ENCODE measurements at regions not wholly inside any gene's neighbourhood (a gene's known extent, or its start where the extent isn't known, plus 50 kb on each side); places are given as distances from the start of the nearest gene placed in this dataset.

DNA sequence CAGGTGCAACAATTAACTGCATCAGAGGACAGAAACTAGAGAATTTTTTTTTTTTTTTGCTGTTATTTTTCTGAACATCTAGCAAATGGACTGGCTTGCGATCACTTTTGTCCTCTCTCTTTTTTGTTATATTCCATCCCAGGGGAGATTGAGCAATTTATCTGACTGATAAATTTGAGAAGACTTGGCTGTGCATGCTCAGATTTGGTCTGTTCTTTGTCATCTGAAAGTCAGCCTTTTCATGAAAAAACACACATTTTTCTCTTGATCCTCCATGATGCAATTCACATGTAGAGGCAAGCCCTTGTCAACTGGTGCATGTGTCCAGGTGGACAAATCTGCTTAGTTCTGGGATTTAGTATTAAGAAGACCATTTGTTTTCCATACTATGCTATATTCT is 309.3 kb downstream of the LRRC3B start:
- no peak overlapping the region for H3K14ac ChIP-seq (replicated peaks; ENCODE audit: low read depth, low read length)
- peaks cover 5% of the 10 kb centered on the region for H3K9me3 ChIP-seq (ENCODE audit: control insufficient read depth, insufficient read depth, low read length)
- in situ Hi-C loops (cut with MboI; ENCODE audit: low sequenced_read_pairs): no loop called here
- H4K91ac ChIP-seq (ENCODE audit: insufficient read depth, low read depth, low read length): no peak overlapping the region
- CTCF ChIA-PET: no interaction called here
- H3K4me1 ChIP-seq (ENCODE audit: control insufficient read depth, insufficient read depth, low read length): no peaks in the 10 kb centered on the region
- no peak overlapping the region for H2AFZ ChIP-seq (replicated peaks; ENCODE audit: low read length, poor library complexity)
- POLR2A ChIA-PET (ENCODE audit: unreplicated experiment): no interaction called here
- H2AK5ac ChIP-seq (ENCODE audit: low read depth, low read length): no peak overlapping the region
- no peak overlapping the region for H3K4ac ChIP-seq (ENCODE audit: low read depth, low read length)
- H2BK5ac ChIP-seq (ENCODE audit: low read depth, low read length, poor library complexity, severe bottlenecking): no peak overlapping the region
- no peak overlapping the region for H3K18ac ChIP-seq (ENCODE audit: low read depth, low read length)
- no peak overlapping the region for H2BK120ac ChIP-seq (ENCODE audit: low read depth, low read length)
- no peak overlapping the region for H3K4me3 ChIP-seq (ENCODE audit: insufficient read depth, low read depth, low read length)
- DNase-seq: no peak
- H2AK9ac ChIP-seq (replicated peaks; ENCODE audit: low read depth, low read length, poor library complexity): no peak overlapping the region
- no CpG with 5 or more reads among the region's 1 CpG for WGBS, 2 experiments (ENCODE audit: extremely low coverage in 2 of 2, insufficient read length in 1 of 2)
- H2BK20ac ChIP-seq (ENCODE audit: low read depth, low read length): no peak overlapping the region
- H3K27ac ChIP-seq (ENCODE audit: insufficient read depth, low read length): no peak overlapping the region
- H3K9ac ChIP-seq (ENCODE audit: low read depth, low read length): no peak overlapping the region
- H4K5ac ChIP-seq (ENCODE audit: low read depth, low read length): no peak overlapping the region
- no peak overlapping the region for H3K56ac ChIP-seq (ENCODE audit: extremely low read depth, insufficient read depth, low read length)
- intact Hi-C loops (cut with micrococcal nuclease): no loop called here
- no peaks in the 10 kb centered on the region for H3K79me1 ChIP-seq (ENCODE audit: low read depth in 1 of 2, low read length in 2 of 2)
- no peak overlapping the region for H2BK15ac ChIP-seq (ENCODE audit: low read depth, low read length)
- no peaks in the 10 kb centered on the region for H4K20me1 ChIP-seq (ENCODE audit: insufficient read depth, low read length)
- BruUV-seq (replicated peaks): no TSS peak
- H3K4me2 ChIP-seq (ENCODE audit: low read depth, low read length): no peak overlapping the region
- dilution Hi-C loops (cut with HindIII; ENCODE audit: low sequenced_read_pairs, unreplicated experiment): no loop called here
- H4K8ac ChIP-seq (ENCODE audit: low read depth in 2 of 2, low read length in 2 of 2): no peak overlapping the region
- H3K9me1 ChIP-seq (ENCODE audit: insufficient read depth, low read length): no peaks in the 10 kb centered on the region
- H3K23ac ChIP-seq (ENCODE audit: low read depth, low read length): no peak overlapping the region
- H3K36me3 ChIP-seq (ENCODE audit: control insufficient read depth, insufficient read depth, low read length): no peaks in the 10 kb centered on the region
- no peak for TF ChIP-seq RFX5 (IDR thresholded peaks at IDR 0.05; ENCODE audit: low read depth, low read length)
- TF ChIP-seq, protein P1, sequence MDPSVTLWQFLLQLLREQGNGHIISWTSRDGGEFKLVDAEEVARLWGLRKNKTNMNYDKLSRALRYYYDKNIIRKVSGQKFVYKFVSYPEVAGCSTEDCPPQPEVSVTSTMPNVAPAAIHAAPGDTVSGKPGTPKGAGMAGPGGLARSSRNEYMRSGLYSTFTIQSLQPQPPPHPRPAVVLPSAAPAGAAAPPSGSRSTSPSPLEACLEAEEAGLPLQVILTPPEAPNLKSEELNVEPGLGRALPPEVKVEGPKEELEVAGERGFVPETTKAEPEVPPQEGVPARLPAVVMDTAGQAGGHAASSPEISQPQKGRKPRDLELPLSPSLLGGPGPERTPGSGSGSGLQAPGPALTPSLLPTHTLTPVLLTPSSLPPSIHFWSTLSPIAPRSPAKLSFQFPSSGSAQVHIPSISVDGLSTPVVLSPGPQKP (IDR thresholded peaks at IDR 0.05; ENCODE audit: borderline replicate concordance, low read depth, low read length): no peak
- no peak for TF ChIP-seq SMC3 (IDR thresholded peaks at IDR 0.05; ENCODE audit: low read depth, low read length)
- no peak for TF ChIP-seq CHD1 (IDR thresholded peaks at IDR 0.05; ENCODE audit: low read depth, low read length)
- ATAC-seq (ENCODE audit: low read depth): no peak
- H3K27me3 ChIP-seq (ENCODE audit: control insufficient read depth, insufficient read depth, low read length): no peaks in the 10 kb centered on the region

All from IMR-90 (cell line).